Kidney (tissue), 13 donors: ENCODE measurements at regions not wholly inside any gene's neighbourhood (a gene's known extent, or its start where the extent isn't known, plus 50 kb on each side); places are given as distances from the start of the nearest gene placed in this dataset.

Experiments
- DNase-seq, 5 donors: peaks; one replicate each; pipeline ENCODE4 v3.0.0-alpha.2; 2013 to 2020
- FAIRE-seq: peaks from 2 replicates; lab custom pipeline; 2012; peaks lifted over from hg19 to GRCh38; lab: Jason Lieb, UNC
- H3K27ac ChIP-seq, 2 donors: one replicate each; pipeline ENCODE4 v1.7.0; 2013; ENCODE audit warnings: low read depth in 2 of 2, low read length in 2 of 2, inconsistent platforms in 1 of 2
- H3K27me3 ChIP-seq: one replicate; pipeline ENCODE4 v1.7.1; 2013; ENCODE audit warnings: low read length, inconsistent platforms; ENCODE audit not compliant: control insufficient read depth, insufficient read depth
- H3K36me3 ChIP-seq, 3 donors: one replicate each; pipeline versions ENCODE4 v1.7.0 to v1.7.1; 2013; ENCODE audit warnings: low read length in 3 of 3, control low read depth in 1 of 3, inconsistent platforms in 1 of 3; ENCODE audit not compliant: insufficient read depth in 3 of 3, control insufficient read depth in 2 of 3
- H3K4me1 ChIP-seq, 3 donors: one replicate each; pipeline versions ENCODE4 v1.7.0 to v1.7.1; 2013; ENCODE audit warnings: low read length in 3 of 3, inconsistent platforms in 1 of 3, low read depth in 1 of 3; ENCODE audit not compliant: control insufficient read depth in 2 of 3, insufficient read depth in 2 of 3
- H3K4me3 ChIP-seq, 3 donors: one replicate each; pipeline versions ENCODE4 v1.7.0 to v1.8.1; 2013; ENCODE audit warnings: low read length in 3 of 3, control low read depth in 1 of 3, inconsistent platforms in 1 of 3
- H3K9ac ChIP-seq, 3 donors: one replicate each; pipeline versions ENCODE4 v1.7.0 to v1.7.1; 2013; ENCODE audit warnings: low read length in 3 of 3, control low read depth in 1 of 3, inconsistent platforms in 1 of 3
- H3K9me3 ChIP-seq, 3 donors: one replicate each; pipeline versions ENCODE4 v1.7.0 to v1.7.1; 2013; ENCODE audit warnings: low read length in 3 of 3, control low read depth in 1 of 3, inconsistent platforms in 1 of 3; ENCODE audit not compliant: control insufficient read depth in 2 of 3, insufficient read depth in 1 of 3
- intact Hi-C: fragments of 100-400 bp; cut with DNase I; formaldehyde crosslinking; loops from one replicate; pipeline ENCODE4 v1.11.1; 2022
- TF ChIP-seq, protein P1 (sequence below): IDR thresholded peaks from 3 replicates; pipeline ENCODE4 v1.5.1; 2012; ENCODE audit warnings: mild to moderate bottlenecking, moderate library complexity, borderline replicate concordance; ENCODE audit not compliant: insufficient read depth; ENCODE audit errors: extremely low read depth
- donor health status: control.
- donor health status: control.
- donor health status: control.
- donor health status: control.
- donor health status: control.
- donor health status: DM: yes; HTN: yes; CAD: no.
- donor health status: Normal renal cell carcinoma (clear cell type).

DNA sequence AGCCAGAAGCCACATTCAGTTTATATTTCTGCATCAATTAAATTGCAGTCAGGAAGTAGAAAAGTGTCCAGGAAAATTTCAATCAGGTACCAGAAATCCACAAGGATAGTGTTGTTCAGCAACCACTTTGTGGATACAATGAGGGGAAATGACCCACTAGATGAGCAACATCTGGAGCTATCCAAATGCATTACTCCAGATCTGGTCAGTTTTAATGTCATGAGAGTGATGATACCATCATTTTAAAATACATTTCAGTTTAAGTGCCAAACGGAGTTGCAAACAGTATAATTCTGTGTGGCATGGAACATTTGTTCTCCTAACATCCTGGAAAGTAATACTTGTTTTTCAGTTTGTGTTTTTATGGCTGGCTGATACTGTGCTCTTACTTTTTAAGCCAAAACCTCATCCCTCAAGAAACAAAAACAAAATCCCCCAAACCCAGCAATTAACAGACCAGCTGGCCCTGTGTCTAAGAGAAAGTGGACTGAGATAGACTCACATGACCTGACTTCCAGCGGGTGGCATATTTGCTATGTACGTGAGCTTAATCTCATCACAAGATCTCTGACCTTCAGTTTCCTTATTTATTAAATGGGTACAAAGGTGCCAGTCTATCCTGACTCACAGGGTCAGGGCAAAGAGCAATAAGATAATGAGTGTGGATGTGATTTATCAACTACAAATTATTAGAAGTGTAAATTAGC, 58.8 kb upstream of the CNKSR3 start:
- DNase-seq (no peak), FAIRE-seq (no peak)
- H3K27ac ChIP-seq: no peak overlapping the region
- H3K4me3 ChIP-seq: no peak overlapping the region
- H3K4me1 ChIP-seq: peaks cover 0 to 10% (median 0%) of the 10 kb centered on the region in 3 donors
- no peaks in the 10 kb centered on the region for H3K9me3 ChIP-seq
- no peaks in the 10 kb centered on the region for H3K36me3 ChIP-seq
- TF ChIP-seq, protein P1, sequence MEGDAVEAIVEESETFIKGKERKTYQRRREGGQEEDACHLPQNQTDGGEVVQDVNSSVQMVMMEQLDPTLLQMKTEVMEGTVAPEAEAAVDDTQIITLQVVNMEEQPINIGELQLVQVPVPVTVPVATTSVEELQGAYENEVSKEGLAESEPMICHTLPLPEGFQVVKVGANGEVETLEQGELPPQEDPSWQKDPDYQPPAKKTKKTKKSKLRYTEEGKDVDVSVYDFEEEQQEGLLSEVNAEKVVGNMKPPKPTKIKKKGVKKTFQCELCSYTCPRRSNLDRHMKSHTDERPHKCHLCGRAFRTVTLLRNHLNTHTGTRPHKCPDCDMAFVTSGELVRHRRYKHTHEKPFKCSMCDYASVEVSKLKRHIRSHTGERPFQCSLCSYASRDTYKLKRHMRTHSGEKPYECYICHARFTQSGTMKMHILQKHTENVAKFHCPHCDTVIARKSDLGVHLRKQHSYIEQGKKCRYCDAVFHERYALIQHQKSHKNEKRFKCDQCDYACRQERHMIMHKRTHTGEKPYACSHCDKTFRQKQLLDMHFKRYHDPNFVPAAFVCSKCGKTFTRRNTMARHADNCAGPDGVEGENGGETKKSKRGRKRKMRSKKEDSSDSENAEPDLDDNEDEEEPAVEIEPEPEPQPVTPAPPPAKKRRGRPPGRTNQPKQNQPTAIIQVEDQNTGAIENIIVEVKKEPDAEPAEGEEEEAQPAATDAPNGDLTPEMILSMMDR: no peak
- H3K9ac ChIP-seq: no peak overlapping the region
- intact Hi-C loops: no loop called here
- no peaks in the 10 kb centered on the region for H3K27me3 ChIP-seq

DNA sequence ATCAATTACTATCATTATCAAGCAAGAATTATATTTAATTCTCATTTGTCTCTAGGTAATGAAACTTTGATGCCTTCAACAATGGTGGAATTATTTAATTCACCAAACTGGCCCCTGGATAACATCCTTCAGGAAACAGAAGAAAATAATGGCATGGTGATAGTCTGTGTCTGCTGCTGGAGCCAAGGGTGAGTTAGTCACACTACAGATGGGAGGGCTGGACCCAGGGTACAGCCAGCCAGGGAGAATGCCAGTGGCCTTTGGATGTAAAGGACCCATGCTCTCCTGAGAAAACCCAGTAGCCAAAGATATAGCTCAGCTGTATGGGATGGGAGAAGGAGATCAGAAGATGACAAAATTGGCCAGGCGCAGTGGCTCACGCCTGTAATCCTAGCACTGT, 60.0 kb upstream of the CNKSR3 start:
- H3K4me1 ChIP-seq: peaks cover 0 to 10% (median 2%) of the 10 kb centered on the region in 3 donors
- no peaks in the 10 kb centered on the region for H3K36me3 ChIP-seq
- H3K9me3 ChIP-seq: no peaks in the 10 kb centered on the region
- intact Hi-C loops: no loop called here
- no peak overlapping the region for H3K27ac ChIP-seq
- no peaks in the 10 kb centered on the region for H3K27me3 ChIP-seq
- H3K4me3 ChIP-seq: no peak overlapping the region
- TF ChIP-seq, protein P1: no peak
- DNase-seq: no peak
- no peak for FAIRE-seq
- no peak overlapping the region for H3K9ac ChIP-seq

DNA sequence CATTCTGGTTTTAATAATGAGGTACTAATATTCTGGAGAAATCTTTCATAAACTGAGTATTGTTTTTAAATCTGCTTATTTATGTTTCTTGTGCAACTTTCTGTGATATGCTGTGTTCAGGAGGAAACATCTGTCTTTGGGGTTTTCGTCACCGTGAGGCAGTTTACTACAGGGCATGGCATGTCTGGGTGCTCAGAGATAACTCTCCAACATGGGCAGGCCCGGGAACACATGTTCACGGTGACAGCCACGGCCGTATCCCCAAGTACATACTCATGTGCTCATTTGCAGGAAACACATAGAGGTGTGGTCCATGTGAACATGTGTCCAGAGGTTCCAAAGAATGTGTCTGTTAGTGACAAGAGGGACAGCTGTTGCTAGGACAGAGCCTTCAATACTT, 62.1 kb upstream of the CNKSR3 start:
- TF ChIP-seq, protein P1: no peak
- intact Hi-C loops: no loop called here
- H3K27me3 ChIP-seq: no peaks in the 10 kb centered on the region
- H3K4me1 ChIP-seq: peaks cover 0 to 11% (median 2%) of the 10 kb centered on the region in 3 donors
- FAIRE-seq (no peak), DNase-seq (no peak)
- H3K4me3 ChIP-seq: no peak overlapping the region
- no peaks in the 10 kb centered on the region for H3K36me3 ChIP-seq
- H3K9ac ChIP-seq: no peak overlapping the region
- H3K27ac ChIP-seq: no peak overlapping the region
- no peaks in the 10 kb centered on the region for H3K9me3 ChIP-seq
